ENCODE measurements at regions not wholly inside any gene's neighbourhood (a gene's known extent, or its start where the extent isn't known, plus 50 kb on each side); places are given as distances from the start of the nearest gene placed in this dataset.

DNA sequence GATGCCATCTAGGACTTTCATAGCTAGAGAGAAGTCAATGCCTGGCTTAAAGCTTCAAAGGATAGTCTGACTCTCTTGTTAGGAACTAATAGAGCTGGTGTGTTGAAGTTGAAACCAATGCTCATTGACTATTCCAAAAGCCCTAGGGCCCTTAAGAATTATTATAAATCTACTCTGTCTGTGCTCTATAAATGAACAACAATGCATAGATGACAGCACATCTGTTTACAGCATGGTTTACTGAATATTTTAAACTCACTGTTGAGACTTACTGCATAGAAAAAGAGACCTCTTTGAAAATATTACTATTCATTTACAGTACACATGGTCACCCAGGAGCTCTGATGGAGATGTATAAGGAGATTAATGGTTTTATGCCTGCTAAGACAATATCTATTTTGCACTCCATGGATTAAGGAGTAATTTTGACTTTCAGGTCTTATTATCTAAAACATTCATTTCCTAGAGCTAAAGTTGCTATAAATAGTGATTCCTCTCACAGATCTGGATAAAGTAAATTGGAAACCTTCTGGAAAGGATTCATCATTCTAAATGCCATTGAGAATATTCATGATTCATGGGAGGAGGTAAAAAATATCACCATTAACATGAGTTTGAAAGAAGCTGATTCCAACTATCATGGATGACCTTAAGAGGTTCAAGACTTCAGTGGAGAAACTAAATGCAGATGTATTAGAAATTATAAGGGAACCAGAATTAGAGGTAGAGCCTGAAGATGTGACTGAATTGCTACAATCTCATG is 763.5 kb upstream of the MAP3K7 start:
- H3K36me3 ChIP-seq (replicated peaks; ENCODE audit: low read depth, low read length): no peaks in the 10 kb centered on the region
- TF ChIP-seq CTCF (IDR thresholded peaks at IDR 0.05; ENCODE audit: low read depth, low read length) (no peak), EZH2phosphoT487 (IDR thresholded peaks at IDR 0.05; ENCODE audit: low read depth) (no peak)
- no peaks in the 10 kb centered on the region for H3K27me3 ChIP-seq (ENCODE audit: low read depth, low read length)
- no peak overlapping the region for H3K4me3 ChIP-seq (ENCODE audit: low read length)
- no peak overlapping the region for H3K4me2 ChIP-seq (ENCODE audit: low read length)
- H3K4me1 ChIP-seq (ENCODE audit: low read length): no peaks in the 10 kb centered on the region
- no peaks in the 10 kb centered on the region for H3K79me2 ChIP-seq (ENCODE audit: low read length)
- H2AFZ ChIP-seq (ENCODE audit: low read depth, low read length): no peak overlapping the region
- H4K20me1 ChIP-seq (ENCODE audit: insufficient read depth, low read length): no peaks in the 10 kb centered on the region
- no peaks in the 10 kb centered on the region for H3K9me3 ChIP-seq (ENCODE audit: insufficient read depth, low read length)
- H3K9ac ChIP-seq (ENCODE audit: low read length): no peak overlapping the region
- H3K27ac ChIP-seq (ENCODE audit: low read length): no peak overlapping the region

DNA sequence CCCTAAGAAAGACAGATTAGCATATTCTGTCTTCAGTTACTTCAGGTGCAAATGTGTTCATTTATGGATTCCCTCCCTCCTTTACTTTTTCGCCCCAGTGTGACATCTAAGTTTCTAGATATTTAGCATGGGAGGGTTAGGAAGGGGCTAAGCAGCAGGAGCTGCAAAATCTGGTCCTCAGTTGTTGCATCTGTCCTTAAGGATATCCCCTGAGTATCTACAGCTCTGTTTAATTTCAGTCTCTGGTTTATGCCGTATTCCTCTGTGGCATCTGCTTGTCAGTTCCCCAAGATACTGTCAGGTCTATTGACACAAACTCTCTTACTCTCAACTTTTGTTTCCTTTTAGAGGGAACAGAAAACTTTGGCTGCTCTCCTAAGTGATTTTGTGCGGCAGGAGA is 754.6 kb upstream of the MAP3K7 start:
- Histone ChIP-seq H2AFZ (ENCODE audit: low read depth, low read length) (no peak overlapping the region), H3K27me3 (ENCODE audit: low read depth, low read length) (no peaks in the 10 kb centered on the region), H3K4me1 (ENCODE audit: low read length) (no peaks in the 10 kb centered on the region), H3K4me3 (ENCODE audit: low read length) (no peak overlapping the region), H3K9ac (ENCODE audit: low read length) (no peak overlapping the region), H3K4me2 (ENCODE audit: low read length) (no peak overlapping the region), H3K79me2 (ENCODE audit: low read length) (no peaks in the 10 kb centered on the region), H4K20me1 (ENCODE audit: insufficient read depth, low read length) (no peaks in the 10 kb centered on the region), H3K27ac (ENCODE audit: low read length) (no peak overlapping the region), H3K36me3 (replicated peaks; ENCODE audit: low read depth, low read length) (no peaks in the 10 kb centered on the region), H3K9me3 (ENCODE audit: insufficient read depth, low read length) (no peaks in the 10 kb centered on the region)
- TF ChIP-seq CTCF (IDR thresholded peaks at IDR 0.05; ENCODE audit: low read depth, low read length) (no peak), EZH2phosphoT487 (IDR thresholded peaks at IDR 0.05; ENCODE audit: low read depth) (no peak)

DNA sequence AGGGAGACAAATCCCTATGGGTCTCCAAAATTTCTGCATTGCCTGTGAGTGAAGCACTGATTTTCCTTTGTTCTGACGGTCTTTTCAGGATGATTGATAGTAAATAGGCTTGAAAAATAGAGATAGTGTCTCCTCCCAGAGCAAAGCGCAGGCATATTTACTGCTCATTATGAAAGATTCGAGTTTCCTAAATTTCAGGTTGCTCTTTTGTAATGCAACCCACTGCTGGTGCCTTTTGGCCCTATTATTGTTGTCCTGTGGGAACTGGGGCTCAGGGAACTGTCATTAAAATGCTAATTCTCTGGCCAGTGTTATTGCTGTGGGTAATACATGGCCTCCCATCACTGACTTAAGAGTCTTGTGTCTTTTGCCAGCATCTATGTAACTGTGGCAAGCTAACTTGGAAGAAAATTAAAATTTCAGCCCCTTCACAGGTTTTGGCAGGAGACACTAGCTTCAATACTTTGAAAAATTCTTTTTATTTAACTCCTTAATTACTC is 754.1 kb upstream of the MAP3K7 start:
- H2AFZ ChIP-seq (ENCODE audit: low read depth, low read length): no peak overlapping the region
- H3K27me3 ChIP-seq (ENCODE audit: low read depth, low read length): no peaks in the 10 kb centered on the region
- H3K4me3 ChIP-seq (ENCODE audit: low read length): no peak overlapping the region
- H3K9me3 ChIP-seq (ENCODE audit: insufficient read depth, low read length): no peaks in the 10 kb centered on the region
- no peaks in the 10 kb centered on the region for H3K79me2 ChIP-seq (ENCODE audit: low read length)
- no peak overlapping the region for H3K9ac ChIP-seq (ENCODE audit: low read length)
- H3K4me1 ChIP-seq (ENCODE audit: low read length): no peaks in the 10 kb centered on the region
- no peaks in the 10 kb centered on the region for H4K20me1 ChIP-seq (ENCODE audit: insufficient read depth, low read length)
- TF ChIP-seq CTCF (IDR thresholded peaks at IDR 0.05; ENCODE audit: low read depth, low read length) (no peak), EZH2phosphoT487 (IDR thresholded peaks at IDR 0.05; ENCODE audit: low read depth) (no peak)
- no peaks in the 10 kb centered on the region for H3K36me3 ChIP-seq (replicated peaks; ENCODE audit: low read depth, low read length)
- H3K27ac ChIP-seq (ENCODE audit: low read length): no peak overlapping the region
- H3K4me2 ChIP-seq (ENCODE audit: low read length): no peak overlapping the region

GRCh38 chr6:91337967-91338366 is 751.1 kb upstream of the MAP3K7 start:
- Histone ChIP-seq H4K20me1 (ENCODE audit: insufficient read depth, low read length) (no peaks in the 10 kb centered on the region), H3K4me2 (ENCODE audit: low read length) (no peak overlapping the region), H3K9me3 (ENCODE audit: insufficient read depth, low read length) (no peaks in the 10 kb centered on the region), H3K4me3 (ENCODE audit: low read length) (no peak overlapping the region), H3K27ac (ENCODE audit: low read length) (no peak overlapping the region), H2AFZ (ENCODE audit: low read depth, low read length) (no peak overlapping the region), H3K36me3 (replicated peaks; ENCODE audit: low read depth, low read length) (no peaks in the 10 kb centered on the region), H3K4me1 (ENCODE audit: low read length) (no peaks in the 10 kb centered on the region), H3K27me3 (ENCODE audit: low read depth, low read length) (no peaks in the 10 kb centered on the region), H3K9ac (ENCODE audit: low read length) (no peak overlapping the region), H3K79me2 (ENCODE audit: low read length) (no peaks in the 10 kb centered on the region)
- TF ChIP-seq EZH2phosphoT487 (IDR thresholded peaks at IDR 0.05; ENCODE audit: low read depth): no peak

All from OCI-LY3 (cell line).